Uterus (tissue), 3 donors: ENCODE measurements at regions not wholly inside any gene's neighbourhood (a gene's known extent, or its start where the extent isn't known, plus 50 kb on each side); places are given as distances from the start of the nearest gene placed in this dataset.

ENCODE experiments used
- DNase-seq, 2 donors: peaks; one replicate each; pipeline ENCODE4 v3.0.0-alpha.2; 2019 to 2020
- H3K27ac ChIP-seq, 2 donors: fragments of 200-600 bp; sonication (generic); 1 replicate in 1 of 2; 2 replicates in 1 of 2; pipeline ENCODE4 v1.5.1; 2016 to 2018
- H3K27me3 ChIP-seq, 2 donors: fragments of 200-600 bp; sonication (generic); one replicate each; pipeline ENCODE4 v1.5.1; 2018 to 2019; ENCODE audit warnings: control low read depth in 1 of 2
- H3K36me3 ChIP-seq, 2 donors: fragments of 200-600 bp; sonication (generic); one replicate each; pipeline ENCODE4 v1.5.1; 2019; ENCODE audit warnings: control low read depth in 1 of 2
- H3K4me1 ChIP-seq, 2 donors: fragments of 200-600 bp; sonication (generic); one replicate each; pipeline ENCODE4 v1.5.1; 2018 to 2019; ENCODE audit warnings: control low read depth in 1 of 2
- H3K4me3 ChIP-seq, 2 donors: fragments of 200-600 bp; sonication (generic); 1 replicate in 1 of 2; 2 replicates in 1 of 2; pipeline ENCODE4 v1.5.1; 2018 to 2019; ENCODE audit warnings: mild to moderate bottlenecking in 1 of 2
- H3K9me3 ChIP-seq, 2 donors: fragments of 200-600 bp; sonication (generic); one replicate each; pipeline ENCODE4 v1.5.1; 2019; ENCODE audit warnings: control low read depth in 1 of 2
- CTCF ChIP-seq, 4 experiments: fragments of 200-600 bp in 2 of 4; fragments of 450-650 bp in 2 of 4; sonication (generic) in 2 of 4; IDR thresholded peaks; one replicate each; pipeline ENCODE4 v1.5.1; 2016 to 2019; ENCODE audit warnings: antibody characterized with exemption in 4 of 4, mild to moderate bottlenecking in 2 of 4, moderate library complexity in 1 of 4
- POLR2A ChIP-seq, 2 donors: fragments of 450-650 bp; IDR thresholded peaks; one replicate each; pipeline ENCODE4 v1.6.1; 2016; ENCODE audit warnings: antibody characterized with exemption in 2 of 2, mild to moderate bottlenecking in 1 of 2, moderate library complexity in 1 of 2
- intact Hi-C: fragments of 100-400 bp; cut with DNase I; formaldehyde crosslinking; loops from one replicate; pipeline ENCODE4 v1.15.1; 2023; ENCODE audit warnings: low total_unique reads
- donor health status: DM: yes; HTN: yes; CAD: no.

- no peak for DNase-seq
- Histone ChIP-seq H3K36me3 (no peaks in the 10 kb centered on the region), H3K4me3 (no peak overlapping the region), H3K27me3 (no peaks in the 10 kb centered on the region), H3K9me3 (no peaks in the 10 kb centered on the region), H3K4me1 (no peaks in the 10 kb centered on the region), H3K27ac (no peak overlapping the region)
- no peak for TF ChIP-seq CTCF (IDR thresholded peaks at IDR 0.05)
- intact Hi-C loops: no loop called here
These were observed 1934.2 kb upstream of the IGFBP7 start for GRCh38 chr4:59044286-59044900.

GRCh38 chr4:59054086-59054485, 1943.9 kb upstream of the IGFBP7 start:
- Histone ChIP-seq H3K27me3 (no peaks in the 10 kb centered on the region), H3K4me3 (no peak overlapping the region), H3K4me1 (no peaks in the 10 kb centered on the region), H3K9me3 (no peaks in the 10 kb centered on the region), H3K27ac (no peak overlapping the region), H3K36me3 (no peaks in the 10 kb centered on the region)
- intact Hi-C loops: no loop called here
- no peak for TF ChIP-seq POLR2A (IDR thresholded peaks at IDR 0.05)
- TF ChIP-seq CTCF (IDR thresholded peaks at IDR 0.05): no peak
- DNase-seq: no peak

- Histone ChIP-seq H3K36me3 (no peaks in the 10 kb centered on the region), H3K4me1 (no peaks in the 10 kb centered on the region), H3K9me3 (no peaks in the 10 kb centered on the region), H3K27me3 (no peaks in the 10 kb centered on the region), H3K27ac (no peak overlapping the region), H3K4me3 (no peak overlapping the region)
- intact Hi-C loops: no loop called here
- TF ChIP-seq CTCF (IDR thresholded peaks at IDR 0.05) (no peak), POLR2A (IDR thresholded peaks at IDR 0.05) (no peak)
- DNase-seq: no peak
These were observed 1947.6 kb upstream of the IGFBP7 start for GRCh38 chr4:59057804-59058203.

GRCh38 chr4:59058543-59058942, 1948.4 kb upstream of the IGFBP7 start:
- Histone ChIP-seq H3K4me1 (no peaks in the 10 kb centered on the region), H3K36me3 (no peaks in the 10 kb centered on the region), H3K27ac (no peak overlapping the region), H3K27me3 (no peaks in the 10 kb centered on the region), H3K9me3 (no peaks in the 10 kb centered on the region), H3K4me3 (no peak overlapping the region)
- no peak for TF ChIP-seq CTCF (IDR thresholded peaks at IDR 0.05)
- TF ChIP-seq POLR2A (IDR thresholded peaks at IDR 0.05): no peak
- no peak for DNase-seq
- intact Hi-C loops: no loop called here

GRCh38 chr4:59060002-59060846, 1950.0 kb upstream of the IGFBP7 start:
- Histone ChIP-seq H3K9me3 (no peaks in the 10 kb centered on the region), H3K36me3 (no peaks in the 10 kb centered on the region), H3K4me1 (no peaks in the 10 kb centered on the region), H3K27me3 (no peaks in the 10 kb centered on the region), H3K4me3 (no peak overlapping the region), H3K27ac (no peak overlapping the region)
- no peak for DNase-seq
- no peak for TF ChIP-seq CTCF (IDR thresholded peaks at IDR 0.05)
- intact Hi-C loops: no loop called here
